ENCODE measurements at regions not wholly inside any gene's neighbourhood (a gene's known extent, or its start where the extent isn't known, plus 50 kb on each side); places are given as distances from the start of the nearest gene placed in this dataset.
"Not testable (repeated sequence)": the region's sequence is repeated elsewhere in the genome, so short reads cannot be mapped to it uniquely, and the experiment has no call there.

GRCh38 chr21:39021478-39021832 lies 161.8 kb downstream of the PSMG1 start:
- DNase-seq, result no peak

GRCh38 chr21:39020751-39021477 lies 162.3 kb downstream of the PSMG1 start:
- DNase-seq, result no peak

- no peak for DNase-seq
Measured at GRCh38 chr21:39018730-39019129, 164.5 kb downstream of the PSMG1 start.

- no peak for DNase-seq
Measured at GRCh38 chr21:39016740-39017315, 166.4 kb downstream of the PSMG1 start.

- DNase-seq, result no peak
Measured at GRCh38 chr21:39014747-39015146, 168.5 kb downstream of the PSMG1 start.

- DNase-seq, result no peak
Measured at GRCh38 chr21:39012326-39013230, 170.7 kb downstream of the PSMG1 start.

GRCh38 chr21:39011911-39012310 lies 171.3 kb downstream of the PSMG1 start:
- no peak for DNase-seq

GRCh38 chr21:39010629-39011404 lies 172.4 kb downstream of the PSMG1 start:
- DNase-seq, result no peak

GRCh38 chr21:39009587-39010225 lies 173.5 kb downstream of the PSMG1 start:
- no peak for DNase-seq

GRCh38 chr21:39007985-39008384 lies 175.3 kb downstream of the PSMG1 start:
- no peak for DNase-seq

GRCh38 chr21:39007532-39007931 lies 175.7 kb downstream of the PSMG1 start:
- DNase-seq, result no peak

- no peak for DNase-seq
Measured at GRCh38 chr21:39006571-39007311, 176.5 kb downstream of the PSMG1 start.

- DNase-seq, result no peak
Measured at GRCh38 chr21:39005502-39005787, 177.8 kb downstream of the PSMG1 start.

GRCh38 chr21:39004634-39005501 lies 178.4 kb downstream of the PSMG1 start:
- DNase-seq, result no peak

- no peak for DNase-seq
Measured at GRCh38 chr21:39003982-39004633, 179.1 kb downstream of the PSMG1 start.

GRCh38 chr21:39001341-39001740 lies 181.9 kb downstream of the PSMG1 start:
- DNase-seq, result no peak

GRCh38 chr21:39000496-39000895 lies 182.8 kb downstream of the PSMG1 start:
- DNase-seq, result no peak

GRCh38 chr21:38999161-38999560 lies 184.1 kb downstream of the PSMG1 start:
- DNase-seq, result no peak

- DNase-seq, result not testable (repeated sequence)
Measured at GRCh38 chr21:38998281-38998680, 185.0 kb downstream of the PSMG1 start.

GRCh38 chr21:38997843-38998175 lies 185.4 kb downstream of the PSMG1 start:
- DNase-seq, result not testable (repeated sequence)
